Uterus (tissue), 2 donors: ENCODE measurements at regions not wholly inside any gene's neighbourhood (a gene's known extent, or its start where the extent isn't known, plus 50 kb on each side); places are given as distances from the start of the nearest gene placed in this dataset.

Source experiments
- CTCF ChIP-seq, 4 experiments: fragments of 200-600 bp in 2 of 4; fragments of 450-650 bp in 2 of 4; sonication (generic) in 2 of 4; IDR thresholded peaks; one replicate each; pipeline ENCODE4 v1.5.1; 2016 to 2019; ENCODE audit warnings: antibody characterized with exemption in 4 of 4, mild to moderate bottlenecking in 2 of 4, moderate library complexity in 1 of 4
- POLR2A ChIP-seq, 2 donors: fragments of 450-650 bp; IDR thresholded peaks; one replicate each; pipeline ENCODE4 v1.6.1; 2016; ENCODE audit warnings: antibody characterized with exemption in 2 of 2, mild to moderate bottlenecking in 1 of 2, moderate library complexity in 1 of 2

GRCh38 chr3:34678575-34678974 lies 880.1 kb downstream of the PDCD6IP start:
- TF ChIP-seq CTCF (IDR thresholded peaks at IDR 0.05) (no peak), POLR2A (IDR thresholded peaks at IDR 0.05) (no peak)
